Trophoblast cell (in vitro differentiated cells and primary cell): ENCODE measurements at regions not wholly inside any gene's neighbourhood (a gene's known extent, or its start where the extent isn't known, plus 50 kb on each side); places are given as distances from the start of the nearest gene placed in this dataset.

Experiments used
- DNase-seq, 2 donors: peaks; one replicate each; pipeline ENCODE4 v3.0.0-alpha.2; 2016
- H2AFZ ChIP-seq: 2 replicates; pipeline ENCODE4 v1.6.1; 2013; ENCODE audit warnings: low read length, moderate library complexity, mild to moderate bottlenecking; ENCODE audit not compliant: insufficient read depth, poor library complexity
- H2AK5ac ChIP-seq: 2 replicates; pipeline ENCODE4 v1.6.1; 2013; ENCODE audit warnings: mild to moderate bottlenecking, low read length
- H2BK120ac ChIP-seq: 2 replicates; pipeline ENCODE4 v1.6.1; 2013; ENCODE audit warnings: low read length, mild to moderate bottlenecking, moderate library complexity; ENCODE audit not compliant: insufficient read depth, poor library complexity
- H2BK12ac ChIP-seq: 2 replicates; pipeline ENCODE4 v1.6.1; 2013; ENCODE audit warnings: mild to moderate bottlenecking, low read length, moderate library complexity
- H2BK5ac ChIP-seq: 2 replicates; pipeline ENCODE4 v1.6.1; 2013; ENCODE audit warnings: low read length, low read depth, moderate library complexity, mild to moderate bottlenecking; ENCODE audit not compliant: poor library complexity
- H3K14ac ChIP-seq: 2 replicates; pipeline ENCODE4 v1.6.1; 2013; ENCODE audit warnings: mild to moderate bottlenecking, low read length
- H3K18ac ChIP-seq: 2 replicates; pipeline ENCODE4 v1.6.1; 2013; ENCODE audit warnings: mild to moderate bottlenecking, low read length
- H3K23ac ChIP-seq: 2 replicates; pipeline ENCODE4 v1.6.1; 2013; ENCODE audit warnings: low read length
- H3K27ac ChIP-seq: 2 replicates; pipeline ENCODE4 v1.5.1; 2013; ENCODE audit warnings: low read depth, mild to moderate bottlenecking, inconsistent platforms, low read length, moderate library complexity
- H3K27me3 ChIP-seq: 2 replicates; pipeline ENCODE4 v1.6.1; 2013; ENCODE audit warnings: inconsistent platforms, mild to moderate bottlenecking, low read length, moderate library complexity; ENCODE audit not compliant: insufficient read depth
- H3K36me3 ChIP-seq, 2 experiments: 1 replicate in 1 of 2; 2 replicates in 1 of 2; pipeline ENCODE4 v1.6.1; 2013; ENCODE audit warnings: low read length in 2 of 2, mild to moderate bottlenecking in 2 of 2, moderate library complexity in 1 of 2; ENCODE audit not compliant: insufficient read depth in 2 of 2, control insufficient read depth in 1 of 2
- H3K4ac ChIP-seq: 2 replicates; pipeline ENCODE4 v1.6.1; 2013; ENCODE audit warnings: low read depth, mild to moderate bottlenecking, low read length, moderate library complexity
- H3K4me1 ChIP-seq, 2 experiments: 1 replicate in 1 of 2; 2 replicates in 1 of 2; pipeline ENCODE4 v1.6.1; 2013; ENCODE audit warnings: low read length in 2 of 2, mild to moderate bottlenecking in 2 of 2, moderate library complexity in 1 of 2; ENCODE audit not compliant: insufficient read depth in 2 of 2, control insufficient read depth in 1 of 2
- H3K4me2 ChIP-seq: 2 replicates; pipeline ENCODE4 v1.6.1; 2013; ENCODE audit warnings: inconsistent platforms, mild to moderate bottlenecking, low read length, moderate library complexity
- H3K4me3 ChIP-seq: 2 replicates; pipeline ENCODE4 v1.5.1; 2013; ENCODE audit warnings: mild to moderate bottlenecking, low read depth, low read length, inconsistent platforms
- H3K79me1 ChIP-seq: one replicate; pipeline ENCODE4 v1.6.1; 2013; ENCODE audit warnings: low read length
- H3K79me2 ChIP-seq: 2 replicates; pipeline ENCODE4 v1.6.1; 2013; ENCODE audit warnings: low read length, mild to moderate bottlenecking; ENCODE audit not compliant: control insufficient read depth, insufficient read depth, poor library complexity
- H3K9ac ChIP-seq: 2 replicates; pipeline ENCODE4 v1.6.1; 2013; ENCODE audit warnings: mild to moderate bottlenecking, low read length
- H3K9me3 ChIP-seq: 2 replicates; pipeline ENCODE4 v1.6.1; 2013; ENCODE audit warnings: low read depth, mild to moderate bottlenecking, control low read depth, inconsistent platforms, low read length; ENCODE audit not compliant: insufficient read depth
- H4K12ac ChIP-seq: 2 replicates; pipeline ENCODE4 v1.6.1; 2013; ENCODE audit warnings: low read depth, mild to moderate bottlenecking, low read length, moderate library complexity
- H4K8ac ChIP-seq: 2 replicates; pipeline ENCODE4 v1.6.1; 2013; ENCODE audit warnings: low read depth, mild to moderate bottlenecking, low read length, moderate library complexity
- H4K91ac ChIP-seq: one replicate; pipeline ENCODE4 v1.6.1; 2013; ENCODE audit warnings: low read depth, mild to moderate bottlenecking, low read length, moderate library complexity
- WGBS: extraction: QIAGEN DNeasy Blood & Tissue Kit; methylation state at CpG from one replicate; pipeline ENCODE4 v1.1.7; 2013; ENCODE audit warnings: missing lambda C conversion rate; ENCODE audit not compliant: insufficient read length, insufficient coverage; ENCODE audit errors: extremely low coverage; 5-methylcytosine and 5-hydroxymethylcytosine counted together

GRCh38 chr1:213443415-213443814, 392.4 kb downstream of the RPS6KC1 start:
- no peaks in the 10 kb centered on the region for H3K27me3 ChIP-seq

DNA sequence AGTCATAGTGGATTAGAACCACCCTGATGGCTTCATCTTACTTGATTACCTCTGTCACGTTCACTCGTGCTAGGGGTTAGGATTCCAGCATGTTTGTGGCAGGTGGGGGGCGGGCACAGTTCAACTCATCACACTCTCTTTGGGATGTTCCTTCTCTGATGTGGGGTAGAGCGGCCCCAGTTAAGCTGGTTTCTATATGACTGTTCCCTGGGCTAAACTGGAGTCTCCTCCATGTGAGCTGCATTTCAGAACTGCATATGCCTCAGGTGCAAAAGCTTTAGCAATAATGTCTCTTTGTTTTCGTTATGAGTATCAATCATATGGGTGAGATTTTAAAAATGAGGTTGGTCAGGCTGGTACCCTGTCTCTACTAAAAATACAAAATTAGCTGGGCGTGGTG, 393.2 kb downstream of the RPS6KC1 start:
- Histone ChIP-seq H3K14ac (no peak overlapping the region), H3K79me2 (peaks cover 2% of the 10 kb centered on the region), H3K27me3 (no peaks in the 10 kb centered on the region), H2AK5ac (no peak overlapping the region), H4K91ac (no peak overlapping the region), H3K23ac (no peak overlapping the region), H3K27ac (no peak overlapping the region), H3K9me3 (no peaks in the 10 kb centered on the region), H3K18ac (no peak overlapping the region), H3K9ac (no peak overlapping the region), H2BK12ac (no peak overlapping the region), H3K36me3 (no peaks in the 10 kb centered on the region), H3K79me1 (peaks cover 1% of the 10 kb centered on the region), H4K8ac (no peak overlapping the region), H4K12ac (no peak overlapping the region), H2BK120ac (no peak overlapping the region), H2AFZ (no peak overlapping the region), H3K4me3 (no peak overlapping the region), H3K4me1 (peaks cover 0 to 2% of the 10 kb centered on the region in 2 experiments), H3K4ac (no peak overlapping the region), H2BK5ac (no peak overlapping the region), H3K4me2 (no peak overlapping the region)
- WGBS = no CpG with 5 or more reads among the region's 6 CpGs
- no peak for DNase-seq

More at GRCh38 chr1:213443415-213443814, 392.4 kb downstream of the RPS6KC1 start:
- no CpG with 5 or more reads among the region's 5 CpGs for WGBS
- H3K9me3 ChIP-seq = no peaks in the 10 kb centered on the region
- H3K23ac ChIP-seq = no peak overlapping the region
- H3K14ac ChIP-seq = no peak overlapping the region
- no peak overlapping the region for H3K18ac ChIP-seq
- H3K4ac ChIP-seq = no peak overlapping the region
- H3K9ac ChIP-seq = no peak overlapping the region
- no peak overlapping the region for H2BK12ac ChIP-seq
- no peak overlapping the region for H2AFZ ChIP-seq
- no peak overlapping the region for H3K27ac ChIP-seq
- no peak overlapping the region for H2BK120ac ChIP-seq
- no peak overlapping the region for H4K8ac ChIP-seq
- H3K4me3 ChIP-seq = no peak overlapping the region
- DNase-seq = peak; percentile 79 to 85
- peaks cover 0 to 2% of the 10 kb centered on the region in 2 experiments for H3K4me1 ChIP-seq
- H2AK5ac ChIP-seq = no peak overlapping the region
- no peak overlapping the region for H3K4me2 ChIP-seq
- no peak overlapping the region for H4K91ac ChIP-seq
- no peak overlapping the region for H4K12ac ChIP-seq
- H3K79me2 ChIP-seq = peaks cover 2% of the 10 kb centered on the region
- no peak overlapping the region for H2BK5ac ChIP-seq
- H3K36me3 ChIP-seq = no peaks in the 10 kb centered on the region
- peaks cover 1% of the 10 kb centered on the region for H3K79me1 ChIP-seq

GRCh38 chr1:213446496-213446895, 395.5 kb downstream of the RPS6KC1 start:
- H2BK12ac ChIP-seq = no peak overlapping the region
- no peak overlapping the region for H2AK5ac ChIP-seq
- no peak overlapping the region for H3K4me3 ChIP-seq
- H3K18ac ChIP-seq = no peak overlapping the region
- peaks cover 0 to 4% of the 10 kb centered on the region in 2 experiments for H3K4me1 ChIP-seq
- H4K12ac ChIP-seq = no peak overlapping the region
- H3K36me3 ChIP-seq = no peaks in the 10 kb centered on the region
- no peak overlapping the region for H3K14ac ChIP-seq
- DNase-seq = no peak
- no peak overlapping the region for H3K4ac ChIP-seq
- no peak overlapping the region for H3K4me2 ChIP-seq
- no peak overlapping the region for H3K9ac ChIP-seq
- no peak overlapping the region for H4K8ac ChIP-seq
- no peaks in the 10 kb centered on the region for H3K9me3 ChIP-seq
- H3K79me2 ChIP-seq = peaks cover 2% of the 10 kb centered on the region
- H3K79me1 ChIP-seq = peaks cover 1% of the 10 kb centered on the region
- WGBS = no CpG with 5 or more reads among the region's 5 CpGs
- no peak overlapping the region for H3K27ac ChIP-seq
- H2BK120ac ChIP-seq = no peak overlapping the region
- H3K23ac ChIP-seq = no peak overlapping the region
- H2BK5ac ChIP-seq = no peak overlapping the region
- H4K91ac ChIP-seq = no peak overlapping the region
- H3K27me3 ChIP-seq = no peaks in the 10 kb centered on the region
- no peak overlapping the region for H2AFZ ChIP-seq

GRCh38 chr1:213448360-213448759, 397.3 kb downstream of the RPS6KC1 start:
- Histone ChIP-seq H3K4me2 (no peak overlapping the region), H2BK5ac (no peak overlapping the region), H3K4me3 (no peak overlapping the region), H3K9ac (no peak overlapping the region), H4K91ac (no peak overlapping the region), H3K9me3 (no peaks in the 10 kb centered on the region), H3K18ac (no peak overlapping the region), H3K4me1 (peaks cover 0 to 7% of the 10 kb centered on the region in 2 experiments), H3K14ac (no peak overlapping the region), H2AFZ (no peak overlapping the region), H2AK5ac (no peak overlapping the region), H3K79me1 (peaks cover 1% of the 10 kb centered on the region), H4K12ac (no peak overlapping the region), H2BK12ac (peak overlapping the region; percentile 43), H3K27me3 (no peaks in the 10 kb centered on the region), H3K23ac (no peak overlapping the region), H3K27ac (no peak overlapping the region), H4K8ac (no peak overlapping the region), H3K4ac (no peak overlapping the region), H2BK120ac (no peak overlapping the region), H3K79me2 (peaks cover 2% of the 10 kb centered on the region), H3K36me3 (no peaks in the 10 kb centered on the region)
- no peak for DNase-seq
- WGBS = no CpG with 5 or more reads among the region's 9 CpGs
